Thymus (tissue), 11 donors: ENCODE measurements at regions not wholly inside any gene's neighbourhood (a gene's known extent, or its start where the extent isn't known, plus 50 kb on each side); places are given as distances from the start of the nearest gene placed in this dataset.

ENCODE experiments used
- DNase-seq, 9 donors: peaks; one replicate each; pipeline ENCODE4 v3.0.0-alpha.2; 2013; ENCODE audit warnings: low spot score in 9 of 9, low read depth in 6 of 9, missing footprints in 1 of 9
- H3K27ac ChIP-seq, 2 donors: one replicate each; pipeline ENCODE4 v1.5.1; 2013; ENCODE audit warnings: control low read depth in 1 of 2, low read depth in 1 of 2, low read length in 1 of 2, mild to moderate bottlenecking in 1 of 2, moderate library complexity in 1 of 2
- H3K27me3 ChIP-seq, 2 donors: one replicate each; pipeline ENCODE4 v1.5.1; 2013; ENCODE audit warnings: low read length in 1 of 2; ENCODE audit not compliant: control insufficient read depth in 2 of 2, insufficient read depth in 1 of 2
- H3K36me3 ChIP-seq, 2 donors: one replicate each; pipeline ENCODE4 v1.5.1; 2013; ENCODE audit warnings: low read length in 1 of 2, mild to moderate bottlenecking in 1 of 2, moderate library complexity in 1 of 2; ENCODE audit not compliant: control insufficient read depth in 2 of 2, insufficient read depth in 2 of 2
- H3K4me1 ChIP-seq, 2 donors: one replicate each; pipeline ENCODE4 v1.5.1; 2013; ENCODE audit warnings: low read length in 2 of 2; ENCODE audit not compliant: control insufficient read depth in 2 of 2, insufficient read depth in 2 of 2
- H3K4me3 ChIP-seq, 2 donors: one replicate each; pipeline ENCODE4 v1.5.1; 2013; ENCODE audit warnings: low read length in 2 of 2, control low read depth in 1 of 2, mild to moderate bottlenecking in 1 of 2
- H3K9me3 ChIP-seq, 2 donors: one replicate each; pipeline ENCODE4 v1.5.1; 2013; ENCODE audit warnings: low read length in 1 of 2, mild to moderate bottlenecking in 1 of 2; ENCODE audit not compliant: control insufficient read depth in 2 of 2, insufficient read depth in 1 of 2
- WGBS: extraction: QIAGEN DNeasy Blood & Tissue Kit; methylation state at CpG from one replicate; pipeline ENCODE4 v1.1.7; 2013; 5-methylcytosine and 5-hydroxymethylcytosine counted together
- donor health status: healthy.

GRCh38 chr21:41597811-41598231 lies 89.9 kb upstream of the TMPRSS2 start:
- WGBS = 97% methylated on average over 9 of the region's 9 CpGs
- no peak for DNase-seq
- H3K27ac ChIP-seq = no peak overlapping the region
- no peaks in the 10 kb centered on the region for H3K36me3 ChIP-seq
- no peak overlapping the region for H3K4me3 ChIP-seq
- no peaks in the 10 kb centered on the region for H3K9me3 ChIP-seq
- H3K4me1 ChIP-seq = peaks cover 0 to 2% of the 10 kb centered on the region in 2 donors
- H3K27me3 ChIP-seq = peaks cover 0 to 6% of the 10 kb centered on the region in 2 donors

- WGBS = 93% methylated on average over 1 of the region's 1 CpG
- DNase-seq = no peak
- Histone ChIP-seq H3K36me3 (no peaks in the 10 kb centered on the region), H3K27me3 (peaks cover 0 to 6% of the 10 kb centered on the region in 2 donors), H3K27ac (no peak overlapping the region), H3K4me1 (peaks cover 0 to 2% of the 10 kb centered on the region in 2 donors), H3K9me3 (no peaks in the 10 kb centered on the region), H3K4me3 (no peak overlapping the region)
Measured at GRCh38 chr21:41597227-41597626, 89.3 kb upstream of the TMPRSS2 start.

- no peak for DNase-seq
- H3K4me1 ChIP-seq = peaks cover 0 to 2% of the 10 kb centered on the region in 2 donors
- no peaks in the 10 kb centered on the region for H3K9me3 ChIP-seq
- H3K27ac ChIP-seq = no peak overlapping the region
- H3K36me3 ChIP-seq = no peaks in the 10 kb centered on the region
- 96% methylated on average over 14 of the region's 14 CpGs for WGBS
- no peak overlapping the region for H3K4me3 ChIP-seq
- H3K27me3 ChIP-seq = peaks cover 0 to 6% of the 10 kb centered on the region in 2 donors
Measured at GRCh38 chr21:41596241-41596925, 88.4 kb upstream of the TMPRSS2 start.

GRCh38 chr21:41594268-41594667 lies 86.3 kb upstream of the TMPRSS2 start:
- no peaks in the 10 kb centered on the region for H3K4me1 ChIP-seq
- DNase-seq = no peak
- peaks cover 0 to 6% of the 10 kb centered on the region in 2 donors for H3K27me3 ChIP-seq
- H3K9me3 ChIP-seq = no peaks in the 10 kb centered on the region
- WGBS = 71% methylated on average over 5 of the region's 5 CpGs
- H3K27ac ChIP-seq = no peak overlapping the region
- H3K4me3 ChIP-seq = no peak overlapping the region
- H3K36me3 ChIP-seq = no peaks in the 10 kb centered on the region

DNA sequence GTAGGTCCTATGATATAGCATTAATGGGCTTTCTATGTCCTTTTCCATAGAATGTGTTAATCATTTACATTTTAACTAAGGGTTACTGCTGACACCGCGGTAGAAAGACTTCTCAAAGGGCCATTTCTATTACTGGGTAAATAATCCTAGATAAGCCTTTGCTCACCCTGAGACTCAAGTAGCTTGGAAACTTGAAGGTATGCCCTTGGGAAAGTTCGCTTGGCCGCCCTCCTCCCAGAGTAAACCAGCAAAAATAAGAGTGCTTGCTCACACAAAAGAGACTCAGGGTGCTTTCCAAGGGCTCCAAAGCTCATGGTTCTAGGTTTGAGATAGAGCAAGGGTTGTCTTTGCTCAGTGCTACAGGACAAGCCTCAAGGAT lies 85.8 kb upstream of the TMPRSS2 start:
- Histone ChIP-seq H3K4me1 (no peaks in the 10 kb centered on the region), H3K9me3 (no peaks in the 10 kb centered on the region), H3K36me3 (no peaks in the 10 kb centered on the region), H3K4me3 (no peak overlapping the region), H3K27ac (no peak overlapping the region), H3K27me3 (peaks cover 0 to 6% of the 10 kb centered on the region in 2 donors)
- DNase-seq = no peak
- 89% methylated on average over 4 of the region's 4 CpGs for WGBS

DNA sequence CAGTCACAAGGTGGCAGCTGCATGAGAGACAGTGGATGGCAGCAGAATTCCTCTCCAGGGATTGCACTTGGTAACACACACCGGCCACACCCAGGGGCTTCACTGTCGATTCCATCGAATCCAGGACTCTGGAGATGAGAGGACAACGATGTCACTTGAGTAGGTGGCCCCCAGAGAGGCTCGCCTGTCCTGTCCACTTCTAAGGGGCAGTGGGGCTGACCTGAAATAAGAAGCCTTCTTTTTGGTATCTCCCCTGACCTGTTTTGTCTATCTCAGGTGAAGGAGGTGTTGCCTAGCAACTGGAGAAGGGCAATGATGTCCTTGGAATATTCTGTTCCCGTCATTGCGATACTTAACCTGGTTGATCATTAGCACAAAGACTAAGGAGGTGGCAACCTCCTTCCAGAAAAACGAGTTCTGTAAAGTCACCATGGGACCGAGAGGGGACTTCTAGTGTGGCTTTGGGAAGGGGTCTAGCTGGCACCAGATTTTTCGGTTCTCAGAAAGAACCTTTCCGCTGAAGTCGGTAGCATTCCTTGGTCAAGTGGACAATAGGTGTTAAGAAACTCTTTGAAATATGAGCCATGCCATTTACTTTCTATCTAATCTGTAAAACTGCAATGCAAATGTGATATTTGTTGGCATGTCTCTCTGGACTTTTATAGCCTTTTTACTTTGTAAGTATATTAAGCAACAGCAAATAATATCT lies 85.2 kb upstream of the TMPRSS2 start:
- Histone ChIP-seq H3K4me3 (no peak overlapping the region), H3K4me1 (no peaks in the 10 kb centered on the region), H3K27me3 (peaks cover 0 to 6% of the 10 kb centered on the region in 2 donors), H3K36me3 (no peaks in the 10 kb centered on the region), H3K27ac (no peak overlapping the region), H3K9me3 (no peaks in the 10 kb centered on the region)
- DNase-seq = no peak
- WGBS = 89% methylated on average over 12 of the region's 12 CpGs

DNA sequence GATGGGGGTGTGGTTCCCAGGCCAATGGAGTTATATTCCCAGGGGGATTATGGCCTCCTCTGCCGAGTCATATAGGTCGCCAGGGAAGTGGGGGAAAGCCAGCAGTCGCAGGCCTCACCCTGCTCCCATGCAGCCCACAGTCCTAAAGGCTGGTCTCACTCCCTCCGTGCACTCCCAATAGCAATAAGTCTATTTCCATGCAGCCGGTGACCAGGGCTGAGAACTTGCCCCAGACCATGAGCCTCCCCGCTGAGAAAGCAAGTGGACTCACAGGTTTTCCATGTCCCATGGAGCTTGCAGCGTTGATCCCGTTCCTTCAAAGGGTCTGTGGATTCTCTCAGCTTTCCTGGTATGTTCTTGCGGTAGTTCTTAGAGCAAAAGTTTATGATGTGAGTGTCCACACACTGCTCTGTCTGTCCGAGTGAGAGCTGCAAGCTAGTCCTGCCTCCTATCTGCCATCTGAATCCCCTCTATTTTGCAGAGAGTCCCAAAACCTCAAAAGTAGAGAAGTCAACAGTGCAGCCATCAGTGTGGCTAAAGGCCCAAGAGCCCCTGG lies 81.7 kb upstream of the TMPRSS2 start:
- no peak for DNase-seq

DNA sequence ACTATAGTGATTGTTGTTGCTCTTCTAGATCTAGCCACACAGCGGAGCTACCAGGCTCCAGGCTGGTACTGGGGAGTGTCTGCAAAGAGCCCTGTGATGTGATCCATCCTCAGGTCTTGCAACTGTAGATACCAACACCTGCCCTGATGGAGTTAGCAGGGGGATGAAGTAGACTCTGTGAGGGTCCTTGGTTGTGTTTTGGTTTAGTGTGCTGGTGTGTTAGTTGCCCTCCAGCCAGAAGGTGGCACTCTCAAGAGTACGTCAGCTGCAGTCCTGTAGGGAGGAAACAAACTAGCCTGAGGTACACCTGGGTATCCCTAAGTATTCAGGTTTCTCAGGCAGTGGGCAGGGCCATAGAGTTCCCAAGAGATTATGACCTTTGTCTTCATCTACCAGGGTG lies 81.2 kb upstream of the TMPRSS2 start:
- no peak for DNase-seq
- H3K9me3 ChIP-seq = no peaks in the 10 kb centered on the region
- WGBS = over 99% methylated on average over 2 of the region's 2 CpGs
- H3K36me3 ChIP-seq = no peaks in the 10 kb centered on the region
- H3K27me3 ChIP-seq = peaks cover 0 to 4% of the 10 kb centered on the region in 2 donors
- no peak overlapping the region for H3K27ac ChIP-seq
- no peaks in the 10 kb centered on the region for H3K4me1 ChIP-seq
- H3K4me3 ChIP-seq = no peak overlapping the region

More for the DNA sequence above, 81.7 kb upstream of the TMPRSS2 start:
- Histone ChIP-seq H3K27me3 (peaks cover 0 to 4% of the 10 kb centered on the region in 2 donors), H3K4me3 (no peak overlapping the region), H3K36me3 (no peaks in the 10 kb centered on the region), H3K9me3 (no peaks in the 10 kb centered on the region), H3K27ac (no peak overlapping the region), H3K4me1 (no peaks in the 10 kb centered on the region)
- 98% methylated on average over 10 of the region's 10 CpGs for WGBS
